GM23338 (cell line): ENCODE measurements at regions not wholly inside any gene's neighbourhood (a gene's known extent, or its start where the extent isn't known, plus 50 kb on each side); places are given as distances from the start of the nearest gene placed in this dataset.

Experiments
- ATAC-seq: fragments of 200-7000 bp; cut with Tn5 transposase; 3 replicates; pipeline ENCODE4 v1.9.1; 2020
- DNase-seq: peaks from one replicate; pipeline ENCODE4 v3.0.0-alpha.2; 2015; ENCODE audit warnings: low spot score
- H2AFZ ChIP-seq: fragments of 200-600 bp; sonication (generic); 2 replicates; pipeline ENCODE4 v1.8.0; 2016; ENCODE audit warnings: antibody characterized with exemption, mild to moderate bottlenecking, moderate library complexity
- H3F3A ChIP-seq: fragments of 200-600 bp; sonication (generic); replicated peaks from 2 replicates; pipeline ENCODE4 v1.8.0; 2017; ENCODE audit warnings: antibody characterized with exemption, mixed run types, low read depth
- H3K27ac ChIP-seq: fragments of 200-600 bp; sonication (generic); 2 replicates; pipeline ENCODE4 v1.6.1; 2016; ENCODE audit warnings: low read depth
- H3K27me3 ChIP-seq: fragments of 200-600 bp; sonication (generic); 2 replicates; pipeline ENCODE4 v1.8.0; 2016; ENCODE audit warnings: mild to moderate bottlenecking, mixed run types, moderate library complexity; ENCODE audit not compliant: insufficient read depth
- H3K36me3 ChIP-seq: fragments of 200-600 bp; sonication (generic); 2 replicates; pipeline ENCODE4 v1.8.0; 2016; ENCODE audit warnings: mild to moderate bottlenecking; ENCODE audit not compliant: insufficient read depth
- H3K4me1 ChIP-seq: fragments of 200-600 bp; sonication (generic); 2 replicates; pipeline ENCODE4 v1.8.0; 2016; ENCODE audit warnings: mild to moderate bottlenecking, moderate library complexity; ENCODE audit not compliant: insufficient read depth
- H3K4me2 ChIP-seq: fragments of 200-600 bp; sonication (generic); 2 replicates; pipeline ENCODE4 v1.7.1; 2017; ENCODE audit warnings: mixed run types
- H3K4me3 ChIP-seq: fragments of 200-600 bp; sonication (generic); 2 replicates; pipeline ENCODE4 v1.6.1; 2016; ENCODE audit warnings: mixed run types
- H3K79me2 ChIP-seq: fragments of 200-600 bp; sonication (generic); replicated peaks from 2 replicates; pipeline ENCODE4 v1.8.0; 2017; ENCODE audit warnings: mild to moderate bottlenecking; ENCODE audit not compliant: insufficient read depth
- H3K9me2 ChIP-seq: fragments of 200-600 bp; sonication (generic); 2 replicates; pipeline ENCODE4 v1.8.0; 2017; ENCODE audit not compliant: insufficient read depth
- H4K20me1 ChIP-seq: fragments of 200-600 bp; sonication (generic); replicated peaks from 2 replicates; pipeline ENCODE4 v1.8.0; 2017; ENCODE audit warnings: mild to moderate bottlenecking; ENCODE audit not compliant: insufficient read depth
- H3K27ac Mint-ChIP-seq: 2 replicates; pipeline ENCODE4 v1.8.0; 2020; ENCODE audit warnings: inconsistent platforms, mild to moderate bottlenecking, moderate library complexity, mixed read lengths
- H3K27me3 Mint-ChIP-seq: 3 replicates; pipeline ENCODE4 v1.8.0; 2022; ENCODE audit warnings: low read depth, mild to moderate bottlenecking, moderate library complexity, mixed read lengths, inconsistent platforms; ENCODE audit not compliant: insufficient read depth, poor library complexity
- H3K36me3 Mint-ChIP-seq: 3 replicates; pipeline ENCODE4 v1.8.0; 2021; ENCODE audit warnings: low read depth, mild to moderate bottlenecking, inconsistent platforms, moderate library complexity, mixed read lengths
- H3K4me1 Mint-ChIP-seq: 3 replicates; pipeline ENCODE4 v1.8.0; 2020; ENCODE audit warnings: mild to moderate bottlenecking, inconsistent platforms, mixed read lengths
- H3K4me3 Mint-ChIP-seq: 3 replicates; pipeline ENCODE4 v1.8.0; 2021; ENCODE audit warnings: moderate library complexity, mild to moderate bottlenecking, inconsistent platforms, mixed read lengths
- H3K9me3 Mint-ChIP-seq: 3 replicates; pipeline ENCODE4 v1.8.0; 2020; ENCODE audit warnings: moderate library complexity, mild to moderate bottlenecking, inconsistent platforms, mixed read lengths
- ETS1 ChIP-seq: IDR thresholded peaks from 2 replicates; pipeline ENCODE4 v1.6.1; 2016; ENCODE audit warnings: antibody characterized with exemption
- EZH2phosphoT487 ChIP-seq: fragments of 200-600 bp; sonication (generic); IDR thresholded peaks from one replicate; pipeline ENCODE4 v1.8.1; 2018; ENCODE audit warnings: antibody characterized with exemption; ENCODE audit not compliant: unreplicated experiment
- NANOG ChIP-seq: IDR thresholded peaks from 2 replicates; pipeline ENCODE4 v1.6.1; 2016; ENCODE audit warnings: antibody characterized with exemption, borderline replicate concordance
- REST ChIP-seq: IDR thresholded peaks from one replicate; pipeline ENCODE4 v1.6.1; 2018; ENCODE audit warnings: antibody characterized with exemption; ENCODE audit not compliant: unreplicated experiment
- ZNF331 ChIP-seq: fragments of 250-450 bp; sonication (Bioruptor Pico); IDR thresholded peaks from 2 replicates; pipeline ENCODE4 v1.5.0; 2020; ENCODE audit warnings: low read depth, mild to moderate bottlenecking, moderate library complexity
- TF ChIP-seq, protein P1 (sequence below): fragments of 250-450 bp; sonication (Bioruptor Pico); IDR thresholded peaks from 2 replicates; pipeline ENCODE4 v1.5.0; 2020; ENCODE audit warnings: mild to moderate bottlenecking, moderate library complexity

DNA sequence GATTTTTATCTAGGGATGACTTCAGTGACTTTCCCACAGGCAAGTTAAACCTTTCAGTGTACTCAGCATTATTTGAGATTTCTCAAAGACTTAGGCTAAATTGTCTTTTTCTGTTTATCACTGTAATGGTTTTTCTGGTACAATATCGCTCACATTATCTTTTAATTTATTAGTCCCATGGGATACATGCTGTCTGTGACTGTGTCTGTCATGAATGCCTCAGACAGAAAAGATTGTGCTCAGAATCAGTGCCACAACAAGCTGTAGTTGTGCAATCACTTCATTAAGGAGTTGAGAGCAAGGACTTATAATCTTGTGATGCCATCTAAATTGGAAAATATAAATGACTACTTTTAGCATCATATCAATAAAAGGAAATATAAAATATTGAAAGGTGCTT is 2374.2 kb upstream of the RAG2 start:
- H3K9me3 Mint-ChIP-seq: no peaks in the 10 kb centered on the region
- H3F3A ChIP-seq: no peaks in the 10 kb centered on the region
- no peak overlapping the region for H3K4me3 Mint-ChIP-seq
- H2AFZ ChIP-seq: no peak overlapping the region
- ATAC-seq (no peak), DNase-seq (no peak)
- H3K4me1 ChIP-seq: no peaks in the 10 kb centered on the region
- H3K36me3 ChIP-seq: no peaks in the 10 kb centered on the region
- H3K9me2 ChIP-seq: no peaks in the 10 kb centered on the region
- no peaks in the 10 kb centered on the region for H3K79me2 ChIP-seq
- TF ChIP-seq ETS1: no peak
- H3K4me2 ChIP-seq: no peak overlapping the region
- no peaks in the 10 kb centered on the region for H3K27me3 Mint-ChIP-seq
- no peak overlapping the region for H3K4me3 ChIP-seq
- H3K27me3 ChIP-seq: no peaks in the 10 kb centered on the region
- no peaks in the 10 kb centered on the region for H3K36me3 Mint-ChIP-seq
- H3K27ac Mint-ChIP-seq: no peak overlapping the region
- H4K20me1 ChIP-seq: no peaks in the 10 kb centered on the region
- H3K4me1 Mint-ChIP-seq: no peaks in the 10 kb centered on the region; the same call in 2 of the 3 replicates
- no peak overlapping the region for H3K27ac ChIP-seq

DNA sequence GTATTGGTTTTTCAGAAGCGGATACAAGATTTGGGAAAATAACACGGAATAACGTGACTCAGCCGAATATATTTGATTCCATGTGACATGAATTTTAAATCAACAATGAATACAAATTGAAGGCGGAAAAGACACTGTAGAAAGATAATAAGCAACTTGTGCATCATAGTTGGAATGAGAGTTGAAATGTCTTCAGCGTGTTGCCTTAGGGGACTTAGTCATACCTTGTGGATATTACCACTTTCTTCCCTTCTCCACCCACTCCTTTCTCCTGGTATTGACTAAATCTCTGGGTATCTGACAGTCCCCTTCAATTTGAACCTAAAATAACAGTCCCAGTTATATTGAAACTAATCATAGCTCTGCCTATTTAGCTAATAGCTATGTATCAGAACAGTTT is 2373.1 kb upstream of the RAG2 start:
- Histone ChIP-seq H3K4me1 (no peaks in the 10 kb centered on the region), H3K4me3 (no peak overlapping the region), H3K4me2 (no peak overlapping the region), H2AFZ (no peak overlapping the region), H3K27me3 (no peaks in the 10 kb centered on the region), H3K36me3 (no peaks in the 10 kb centered on the region), H3K27ac (no peak overlapping the region), H4K20me1 (no peaks in the 10 kb centered on the region), H3K79me2 (no peaks in the 10 kb centered on the region), H3F3A (no peaks in the 10 kb centered on the region), H3K9me2 (no peaks in the 10 kb centered on the region)
- no peak overlapping the region for H3K4me3 Mint-ChIP-seq
- H3K4me1 Mint-ChIP-seq: no peaks in the 10 kb centered on the region; the same call in 2 of the 3 replicates
- TF ChIP-seq NANOG: no peak
- no peak for TF ChIP-seq ZNF331 (CRISPR knock-in tag)
- TF ChIP-seq EZH2phosphoT487: no peak
- TF ChIP-seq, protein P1, sequence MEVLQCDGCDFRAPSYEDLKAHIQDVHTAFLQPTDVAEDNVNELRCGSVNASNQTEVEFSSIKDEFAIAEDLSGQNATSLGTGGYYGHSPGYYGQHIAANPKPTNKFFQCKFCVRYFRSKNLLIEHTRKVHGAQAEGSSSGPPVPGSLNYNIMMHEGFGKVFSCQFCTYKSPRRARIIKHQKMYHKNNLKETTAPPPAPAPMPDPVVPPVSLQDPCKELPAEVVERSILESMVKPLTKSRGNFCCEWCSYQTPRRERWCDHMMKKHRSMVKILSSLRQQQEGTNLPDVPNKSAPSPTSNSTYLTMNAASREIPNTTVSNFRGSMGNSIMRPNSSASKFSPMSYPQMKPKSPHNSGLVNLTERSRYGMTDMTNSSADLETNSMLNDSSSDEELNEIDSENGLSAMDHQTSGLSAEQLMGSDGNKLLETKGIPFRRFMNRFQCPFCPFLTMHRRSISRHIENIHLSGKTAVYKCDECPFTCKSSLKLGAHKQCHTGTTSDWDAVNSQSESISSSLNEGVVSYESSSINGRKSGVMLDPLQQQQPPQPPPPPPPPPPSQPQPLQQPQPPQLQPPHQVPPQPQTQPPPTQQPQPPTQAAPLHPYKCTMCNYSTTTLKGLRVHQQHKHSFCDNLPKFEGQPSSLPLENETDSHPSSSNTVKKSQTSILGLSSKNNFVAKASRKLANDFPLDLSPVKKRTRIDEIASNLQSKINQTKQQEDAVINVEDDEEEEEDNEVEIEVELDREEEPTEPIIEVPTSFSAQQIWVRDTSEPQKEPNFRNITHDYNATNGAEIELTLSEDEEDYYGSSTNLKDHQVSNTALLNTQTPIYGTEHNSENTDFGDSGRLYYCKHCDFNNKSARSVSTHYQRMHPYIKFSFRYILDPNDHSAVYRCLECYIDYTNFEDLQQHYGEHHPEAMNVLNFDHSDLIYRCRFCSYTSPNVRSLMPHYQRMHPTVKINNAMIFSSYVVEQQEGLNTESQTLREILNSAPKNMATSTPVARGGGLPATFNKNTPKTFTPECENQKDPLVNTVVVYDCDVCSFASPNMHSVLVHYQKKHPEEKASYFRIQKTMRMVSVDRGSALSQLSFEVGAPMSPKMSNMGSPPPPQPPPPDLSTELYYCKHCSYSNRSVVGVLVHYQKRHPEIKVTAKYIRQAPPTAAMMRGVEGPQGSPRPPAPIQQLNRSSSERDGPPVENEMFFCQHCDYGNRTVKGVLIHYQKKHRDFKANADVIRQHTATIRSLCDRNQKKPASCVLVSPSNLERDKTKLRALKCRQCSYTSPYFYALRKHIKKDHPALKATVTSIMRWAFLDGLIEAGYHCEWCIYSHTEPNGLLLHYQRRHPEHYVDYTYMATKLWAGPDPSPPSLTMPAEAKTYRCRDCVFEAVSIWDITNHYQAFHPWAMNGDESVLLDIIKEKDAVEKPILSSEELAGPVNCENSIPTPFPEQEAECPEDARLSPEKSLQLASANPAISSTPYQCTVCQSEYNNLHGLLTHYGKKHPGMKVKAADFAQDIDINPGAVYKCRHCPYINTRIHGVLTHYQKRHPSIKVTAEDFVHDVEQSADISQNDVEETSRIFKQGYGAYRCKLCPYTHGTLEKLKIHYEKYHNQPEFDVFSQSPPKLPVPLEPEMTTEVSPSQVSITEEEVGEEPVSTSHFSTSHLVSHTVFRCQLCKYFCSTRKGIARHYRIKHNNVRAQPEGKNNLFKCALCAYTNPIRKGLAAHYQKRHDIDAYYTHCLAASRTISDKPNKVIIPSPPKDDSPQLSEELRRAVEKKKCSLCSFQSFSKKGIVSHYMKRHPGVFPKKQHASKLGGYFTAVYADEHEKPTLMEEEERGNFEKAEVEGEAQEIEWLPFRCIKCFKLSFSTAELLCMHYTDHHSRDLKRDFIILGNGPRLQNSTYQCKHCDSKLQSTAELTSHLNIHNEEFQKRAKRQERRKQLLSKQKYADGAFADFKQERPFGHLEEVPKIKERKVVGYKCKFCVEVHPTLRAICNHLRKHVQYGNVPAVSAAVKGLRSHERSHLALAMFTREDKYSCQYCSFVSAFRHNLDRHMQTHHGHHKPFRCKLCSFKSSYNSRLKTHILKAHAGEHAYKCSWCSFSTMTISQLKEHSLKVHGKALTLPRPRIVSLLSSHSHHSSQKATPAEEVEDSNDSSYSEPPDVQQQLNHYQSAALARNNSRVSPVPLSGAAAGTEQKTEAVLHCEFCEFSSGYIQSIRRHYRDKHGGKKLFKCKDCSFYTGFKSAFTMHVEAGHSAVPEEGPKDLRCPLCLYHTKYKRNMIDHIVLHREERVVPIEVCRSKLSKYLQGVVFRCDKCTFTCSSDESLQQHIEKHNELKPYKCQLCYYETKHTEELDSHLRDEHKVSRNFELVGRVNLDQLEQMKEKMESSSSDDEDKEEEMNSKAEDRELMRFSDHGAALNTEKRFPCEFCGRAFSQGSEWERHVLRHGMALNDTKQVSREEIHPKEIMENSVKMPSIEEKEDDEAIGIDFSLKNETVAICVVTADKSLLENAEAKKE: no peak
- no peak for TF ChIP-seq REST
- H3K9me3 Mint-ChIP-seq: no peaks in the 10 kb centered on the region
- DNase-seq (no peak), ATAC-seq (no peak)
- H3K27ac Mint-ChIP-seq: no peak overlapping the region
- no peaks in the 10 kb centered on the region for H3K27me3 Mint-ChIP-seq
- no peaks in the 10 kb centered on the region for H3K36me3 Mint-ChIP-seq
